ENCODE measurements at regions not wholly inside any gene's neighbourhood (a gene's known extent, or its start where the extent isn't known, plus 50 kb on each side); places are given as distances from the start of the nearest gene placed in this dataset.

- H3K27me3 Mint-ChIP-seq (ENCODE audit: unreplicated experiment) = no peaks in the 10 kb centered on the region
- DNase-seq = peak; percentile 4
- no peak overlapping the region for H3K4me3 Mint-ChIP-seq (ENCODE audit: low read depth, unreplicated experiment)
- no TSS peak for BruUV-seq (replicated peaks)
- CTCF ChIA-PET = interaction anchor here (0.6 kb wide), 2 partner anchors 340 to 700 kb away, joined by 5 to 7 read pairs; no protein-coding TSS in a partner anchor
- intact Hi-C loops (cut with micrococcal nuclease; ENCODE audit: unreplicated experiment) = loop anchor here (2.0 to 5.0 kb wide), 7 partner anchors 82 to 1071 kb away; no protein-coding TSS in a partner anchor
- H3K27ac Mint-ChIP-seq (ENCODE audit: unreplicated experiment) = no peak overlapping the region
- TF ChIP-seq CTCF (IDR thresholded peaks at IDR 0.05; ENCODE audit: unreplicated experiment) = no peak
- no peaks in the 10 kb centered on the region for H3K36me3 Mint-ChIP-seq (ENCODE audit: insufficient read depth, unreplicated experiment)
- no peaks in the 10 kb centered on the region for H3K9me3 Mint-ChIP-seq (ENCODE audit: low read depth, unreplicated experiment)
- H3K4me1 Mint-ChIP-seq (ENCODE audit: low read depth, unreplicated experiment) = peaks cover 22% of the 10 kb centered on the region
These were observed 472.1 kb upstream of the TNC start for GRCh38 chr9:115590011-115590410.

- peaks cover 22% of the 10 kb centered on the region for H3K4me1 Mint-ChIP-seq (ENCODE audit: low read depth, unreplicated experiment)
These were observed 473.6 kb upstream of the TNC start for GRCh38 chr9:115591584-115591984.

GRCh38 chr9:115593587-115594091 is 475.7 kb upstream of the TNC start:
- Mint-ChIP-seq H3K4me1 (ENCODE audit: low read depth, unreplicated experiment) (peaks cover 22% of the 10 kb centered on the region), H3K4me3 (ENCODE audit: low read depth, unreplicated experiment) (no peak overlapping the region), H3K36me3 (ENCODE audit: insufficient read depth, unreplicated experiment) (no peaks in the 10 kb centered on the region), H3K27me3 (ENCODE audit: unreplicated experiment) (no peaks in the 10 kb centered on the region), H3K9me3 (ENCODE audit: low read depth, unreplicated experiment) (no peaks in the 10 kb centered on the region), H3K27ac (ENCODE audit: unreplicated experiment) (peak overlapping the region; percentile 48)
- CTCF ChIA-PET = interaction anchor here (0.9 kb wide), 1 partner anchor 956 kb away, joined by 3 read pairs; no protein-coding TSS in a partner anchor
- peak; percentile 27 for DNase-seq
- no TSS peak for BruUV-seq (replicated peaks)
- intact Hi-C loops (cut with micrococcal nuclease; ENCODE audit: unreplicated experiment) = loop anchor here (1.0 to 5.0 kb wide), 7 partner anchors 79 to 1054 kb away; no protein-coding TSS in a partner anchor
- TF ChIP-seq CTCF (IDR thresholded peaks at IDR 0.05; ENCODE audit: unreplicated experiment) = peak; percentile 41

More at GRCh38 chr9:115591584-115591984, 473.6 kb upstream of the TNC start:
- TF ChIP-seq CTCF (IDR thresholded peaks at IDR 0.05; ENCODE audit: unreplicated experiment) = no peak
- CTCF ChIA-PET = interaction anchor here (0.7 to 1.0 kb wide), 4 partner anchors 81 to 1057 kb away, joined by 3 read pairs; no protein-coding TSS in a partner anchor
- Mint-ChIP-seq H3K27ac (ENCODE audit: unreplicated experiment) (peak overlapping the region; percentile 45), H3K36me3 (ENCODE audit: insufficient read depth, unreplicated experiment) (no peaks in the 10 kb centered on the region), H3K9me3 (ENCODE audit: low read depth, unreplicated experiment) (no peaks in the 10 kb centered on the region), H3K27me3 (ENCODE audit: unreplicated experiment) (no peaks in the 10 kb centered on the region), H3K4me3 (ENCODE audit: low read depth, unreplicated experiment) (no peak overlapping the region)
- DNase-seq = peak; percentile 66
- intact Hi-C loops (cut with micrococcal nuclease; ENCODE audit: unreplicated experiment) = loop anchor here (2.0 to 5.0 kb wide), 7 partner anchors 81 to 1069 kb away; no protein-coding TSS in a partner anchor
- no TSS peak for BruUV-seq (replicated peaks)

GRCh38 chr9:115594557-115594956 is 476.6 kb upstream of the TNC start:
- BruUV-seq (replicated peaks) = no TSS peak
- CTCF ChIA-PET = no interaction called here
- no peak overlapping the region for H3K27ac Mint-ChIP-seq (ENCODE audit: unreplicated experiment)
- no peaks in the 10 kb centered on the region for H3K27me3 Mint-ChIP-seq (ENCODE audit: unreplicated experiment)
- TF ChIP-seq CTCF (IDR thresholded peaks at IDR 0.05; ENCODE audit: unreplicated experiment) = no peak
- H3K4me1 Mint-ChIP-seq (ENCODE audit: low read depth, unreplicated experiment) = peaks cover 21% of the 10 kb centered on the region
- H3K4me3 Mint-ChIP-seq (ENCODE audit: low read depth, unreplicated experiment) = no peak overlapping the region
- intact Hi-C loops (cut with micrococcal nuclease; ENCODE audit: unreplicated experiment) = loop anchor here (5.0 kb wide), 5 partner anchors 78 to 1053 kb away; no protein-coding TSS in a partner anchor
- no peak for DNase-seq
- no peaks in the 10 kb centered on the region for H3K9me3 Mint-ChIP-seq (ENCODE audit: low read depth, unreplicated experiment)
- no peaks in the 10 kb centered on the region for H3K36me3 Mint-ChIP-seq (ENCODE audit: insufficient read depth, unreplicated experiment)

Measured in Calu3 (cell line).